Activated naive CD8-positive, alpha-beta T cell treated with anti-CD3 and anti-CD28 coated beads, Interleukin-2, amount 10 ng/mL, durations not matched to agents 7 days and 5 days (primary cell): ENCODE measurements at regions not wholly inside any gene's neighbourhood (a gene's known extent, or its start where the extent isn't known, plus 50 kb on each side); places are given as distances from the start of the nearest gene placed in this dataset.

ENCODE experiments used
- ATAC-seq: fragments of 150-1000 bp; cut with Tn5 transposase; one replicate; pipeline ENCODE4 v1.10.0; 2021; ENCODE audit warnings: low read depth, moderate library complexity
- POLR2A ChIA-PET: fragments of 350-600 bp; sonication (Branson Sonifier 250); formaldehyde crosslinking; loops from one replicate; lab custom pipeline; 2021; ENCODE audit warnings: antibody characterized with exemption; lab: Charles Lee
- DNase-seq: peaks from one replicate; pipeline ENCODE4 v3.0.0; 2021
- H3K27ac Mint-ChIP-seq: one replicate; pipeline ENCODE4 v1.8.0; 2022; ENCODE audit warnings: mild to moderate bottlenecking, mixed read lengths
- H3K27me3 Mint-ChIP-seq: one replicate; pipeline ENCODE4 v1.8.0; 2022; ENCODE audit warnings: mild to moderate bottlenecking, moderate library complexity, mixed read lengths
- H3K36me3 Mint-ChIP-seq: one replicate; pipeline ENCODE4 v1.8.0; 2021; ENCODE audit warnings: mild to moderate bottlenecking, mixed read lengths
- H3K4me1 Mint-ChIP-seq: one replicate; pipeline ENCODE4 v1.8.0; 2021; ENCODE audit warnings: mixed read lengths
- H3K4me3 Mint-ChIP-seq: one replicate; pipeline ENCODE4 v1.8.0; 2022; ENCODE audit warnings: mild to moderate bottlenecking, moderate library complexity, mixed read lengths
- H3K9me3 Mint-ChIP-seq: one replicate; pipeline ENCODE4 v1.8.0; 2021; ENCODE audit warnings: mixed read lengths

DNA sequence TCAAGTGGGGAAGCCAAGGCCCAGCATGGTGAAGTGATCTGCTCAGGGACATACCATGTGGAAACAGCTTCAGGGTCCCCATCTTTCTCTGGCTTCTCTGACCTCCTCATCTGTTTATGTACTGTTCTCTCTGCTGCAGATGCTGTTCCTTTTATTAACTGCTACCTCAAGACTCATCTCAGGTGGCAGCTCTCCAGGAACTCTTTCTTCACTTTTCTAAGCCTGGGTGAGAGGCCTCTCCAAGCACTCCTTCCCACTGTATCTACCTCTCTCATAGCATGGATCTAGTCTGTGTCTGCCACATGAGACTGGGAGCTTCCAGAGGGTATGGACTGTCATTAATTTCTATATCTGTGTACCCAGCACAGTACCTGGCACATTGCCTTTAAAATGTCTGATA lies 73.4 kb upstream of the PPM1J start:
- Mint-ChIP-seq H3K4me1 (no peaks in the 10 kb centered on the region), H3K36me3 (no peaks in the 10 kb centered on the region), H3K4me3 (no peak overlapping the region), H3K9me3 (no peaks in the 10 kb centered on the region), H3K27me3 (peaks cover 2% of the 10 kb centered on the region), H3K27ac (no peak overlapping the region)
- POLR2A ChIA-PET, result no interaction called here
- ATAC-seq (no peak), DNase-seq (no peak)

- DNase-seq (no peak), ATAC-seq (no peak)
- Mint-ChIP-seq H3K36me3 (no peaks in the 10 kb centered on the region), H3K27me3 (peaks cover 4% of the 10 kb centered on the region), H3K9me3 (no peaks in the 10 kb centered on the region), H3K4me1 (no peaks in the 10 kb centered on the region), H3K27ac (no peak overlapping the region), H3K4me3 (no peak overlapping the region)
- POLR2A ChIA-PET, result no interaction called here
Measured at GRCh38 chr1:112788054-112788453, 72.9 kb upstream of the PPM1J start.

GRCh38 chr1:112783059-112783458 lies 67.9 kb upstream of the PPM1J start:
- Mint-ChIP-seq H3K4me3 (no peak overlapping the region), H3K27me3 (peaks cover 15% of the 10 kb centered on the region), H3K27ac (no peak overlapping the region), H3K9me3 (peaks cover 1% of the 10 kb centered on the region), H3K36me3 (no peaks in the 10 kb centered on the region), H3K4me1 (no peaks in the 10 kb centered on the region)
- no peak for ATAC-seq
- no peak for DNase-seq
- POLR2A ChIA-PET, result no interaction called here

DNA sequence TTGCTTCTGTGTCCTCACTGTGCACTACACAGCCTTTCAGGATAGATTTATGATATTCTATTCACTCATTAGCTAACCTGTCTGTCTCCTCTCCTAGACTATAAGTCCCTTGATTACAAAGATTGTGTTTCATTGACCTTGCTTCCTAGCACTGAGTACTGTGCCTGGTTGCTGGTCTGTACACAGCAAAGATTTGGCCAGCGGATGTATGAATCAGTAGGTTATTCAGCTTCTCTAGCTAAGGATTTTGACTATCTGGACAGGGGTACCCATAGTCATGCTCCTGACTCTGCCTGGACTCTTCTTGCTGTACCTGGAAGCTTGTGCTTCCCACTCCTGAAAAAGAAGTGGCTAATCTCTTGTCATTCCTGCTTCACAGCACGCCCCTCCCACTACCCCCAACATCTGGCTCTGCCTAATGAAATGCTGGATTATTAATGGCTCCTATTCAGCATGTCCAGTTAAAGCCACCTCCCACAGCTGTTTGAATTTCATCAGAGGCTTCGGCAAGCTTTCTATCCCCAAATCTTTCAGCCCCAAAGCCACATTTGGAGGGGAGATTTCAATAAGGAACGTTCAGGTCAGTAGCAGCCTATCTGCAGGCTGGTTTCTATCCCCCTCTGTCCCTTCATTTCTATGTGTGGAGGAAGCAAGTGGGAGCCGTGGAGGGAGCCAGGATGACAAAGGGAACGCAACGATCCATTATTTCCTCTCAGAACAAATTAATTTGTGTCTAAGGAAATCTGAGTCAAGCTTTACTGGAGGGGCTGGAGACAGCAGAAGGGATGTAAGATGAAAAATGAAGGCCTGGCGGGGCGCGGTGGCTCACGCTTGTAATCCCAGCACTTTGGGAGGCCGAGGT lies 64.8 kb upstream of the PPM1J start:
- H3K27me3 Mint-ChIP-seq, result peaks cover 15% of the 10 kb centered on the region
- POLR2A ChIA-PET, result no interaction called here
- H3K4me1 Mint-ChIP-seq, result no peaks in the 10 kb centered on the region
- ATAC-seq (no peak), DNase-seq (no peak)
- no peaks in the 10 kb centered on the region for H3K36me3 Mint-ChIP-seq
- H3K27ac Mint-ChIP-seq, result no peak overlapping the region
- peaks cover 1% of the 10 kb centered on the region for H3K9me3 Mint-ChIP-seq
- H3K4me3 Mint-ChIP-seq, result no peak overlapping the region

DNA sequence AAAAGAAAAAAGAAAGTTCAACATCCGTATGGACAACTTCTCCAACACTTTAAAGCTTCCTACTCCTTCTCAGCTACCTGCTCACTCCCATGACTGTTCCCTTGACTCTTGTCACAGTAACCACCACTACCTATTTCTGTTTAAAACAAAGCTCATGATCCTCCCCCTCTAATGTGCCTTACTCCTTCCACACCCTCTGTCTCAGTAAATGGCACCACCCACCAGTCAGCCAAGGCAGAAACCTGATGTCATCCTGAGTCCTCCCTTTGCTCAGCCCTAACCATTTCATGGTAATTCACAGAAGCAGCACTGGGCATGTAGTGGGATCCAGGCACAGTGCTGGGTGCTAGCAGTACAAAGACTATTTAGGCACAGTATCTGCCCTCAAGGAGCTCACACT lies 63.0 kb upstream of the PPM1J start:
- no peak for DNase-seq
- no peaks in the 10 kb centered on the region for H3K4me1 Mint-ChIP-seq
- H3K9me3 Mint-ChIP-seq, result peaks cover 1% of the 10 kb centered on the region
- POLR2A ChIA-PET, result no interaction called here
- no peak overlapping the region for H3K27ac Mint-ChIP-seq
- H3K36me3 Mint-ChIP-seq, result no peaks in the 10 kb centered on the region
- H3K4me3 Mint-ChIP-seq, result no peak overlapping the region
- no peak for ATAC-seq
- peaks cover 11% of the 10 kb centered on the region for H3K27me3 Mint-ChIP-seq

GRCh38 chr1:112776688-112777087 lies 61.6 kb upstream of the PPM1J start:
- H3K36me3 Mint-ChIP-seq, result no peaks in the 10 kb centered on the region
- no peak for ATAC-seq
- no peak overlapping the region for H3K27ac Mint-ChIP-seq
- H3K4me1 Mint-ChIP-seq, result no peaks in the 10 kb centered on the region
- POLR2A ChIA-PET, result no interaction called here
- no peak overlapping the region for H3K4me3 Mint-ChIP-seq
- H3K9me3 Mint-ChIP-seq, result no peaks in the 10 kb centered on the region
- peaks cover 17% of the 10 kb centered on the region for H3K27me3 Mint-ChIP-seq
- DNase-seq, result no peak

DNA sequence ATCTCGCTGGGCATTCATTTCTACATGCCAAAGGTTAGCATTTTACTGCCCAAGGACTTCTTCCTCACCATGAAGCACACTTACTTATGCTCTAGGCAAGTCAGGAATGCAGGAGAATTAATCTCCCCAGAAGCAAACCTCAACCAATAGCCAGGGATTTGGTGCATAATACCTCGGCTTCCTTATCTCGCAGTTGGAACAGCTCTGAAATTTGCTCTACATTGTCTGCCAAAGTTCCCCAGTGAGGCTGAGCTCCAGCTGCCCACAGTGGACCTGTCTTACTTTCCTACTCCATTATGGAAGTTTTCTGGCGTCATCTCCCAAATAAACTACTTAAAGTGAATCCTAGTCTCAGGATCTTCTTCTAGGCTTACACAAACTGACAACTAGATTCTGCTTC lies 57.6 kb upstream of the PPM1J start:
- no peak for ATAC-seq
- Mint-ChIP-seq H3K36me3 (no peaks in the 10 kb centered on the region), H3K27me3 (peaks cover 12% of the 10 kb centered on the region), H3K27ac (no peak overlapping the region), H3K4me3 (no peak overlapping the region), H3K4me1 (no peaks in the 10 kb centered on the region), H3K9me3 (no peaks in the 10 kb centered on the region)
- no peak for DNase-seq
- POLR2A ChIA-PET, result no interaction called here

- Mint-ChIP-seq H3K36me3 (no peaks in the 10 kb centered on the region), H3K9me3 (no peaks in the 10 kb centered on the region), H3K27me3 (peaks cover 15% of the 10 kb centered on the region), H3K27ac (no peak overlapping the region), H3K4me1 (no peaks in the 10 kb centered on the region), H3K4me3 (no peak overlapping the region)
- POLR2A ChIA-PET, result no interaction called here
- no peak for ATAC-seq
- no peak for DNase-seq
Measured at GRCh38 chr1:112770724-112771123, 55.6 kb upstream of the PPM1J start.

GRCh38 chr1:112769611-112770010 lies 54.5 kb upstream of the PPM1J start:
- Mint-ChIP-seq H3K4me1 (no peaks in the 10 kb centered on the region), H3K9me3 (no peaks in the 10 kb centered on the region), H3K4me3 (no peak overlapping the region), H3K36me3 (no peaks in the 10 kb centered on the region), H3K27me3 (peaks cover 15% of the 10 kb centered on the region), H3K27ac (no peak overlapping the region)
- ATAC-seq (no peak), DNase-seq (no peak)
- POLR2A ChIA-PET, result no interaction called here

DNA sequence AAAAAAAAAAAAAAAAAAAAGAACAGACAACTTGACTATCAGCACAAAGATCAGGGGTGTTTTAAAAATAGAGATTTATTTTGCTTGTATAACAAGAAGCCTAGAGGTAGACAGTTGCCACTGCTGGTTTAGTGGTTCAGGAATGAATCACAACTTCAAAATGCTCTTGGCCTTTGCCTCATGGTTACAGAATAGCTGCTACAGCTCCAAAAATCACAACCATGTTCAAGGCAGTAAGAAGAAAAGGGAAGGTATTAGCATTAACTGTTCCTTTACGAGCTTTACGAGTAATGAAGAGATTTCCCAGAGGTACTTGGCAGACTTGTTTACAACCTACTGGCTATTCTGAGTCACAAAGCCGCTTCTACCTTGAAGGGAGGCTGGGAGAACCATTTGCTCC lies 52.5 kb upstream of the PPM1J start:
- Mint-ChIP-seq H3K4me1 (no peaks in the 10 kb centered on the region), H3K9me3 (no peaks in the 10 kb centered on the region), H3K4me3 (no peak overlapping the region), H3K36me3 (no peaks in the 10 kb centered on the region), H3K27ac (no peak overlapping the region), H3K27me3 (peaks cover 18% of the 10 kb centered on the region)
- POLR2A ChIA-PET, result no interaction called here
- no peak for DNase-seq
- ATAC-seq, result no peak
